CD4-positive, CD25-positive, alpha-beta regulatory T cell (primary cell): ENCODE measurements at regions not wholly inside any gene's neighbourhood (a gene's known extent, or its start where the extent isn't known, plus 50 kb on each side); places are given as distances from the start of the nearest gene placed in this dataset.
A peak's percentile ranks its signal among the peaks of the same experiment; 100 is the strongest.

Experiments
- ATAC-seq, 2 donors: fragments of 150-1000 bp; cut with Tn5 transposase; one replicate each; pipeline ENCODE4 v1.10.0; 2021; ENCODE audit warnings: low read depth in 2 of 2, moderate number of reproducible peaks in 2 of 2, moderate library complexity in 1 of 2
- DNase-seq, 3 donors: peaks; one replicate each; pipeline versions ENCODE4 v3.0.0 to v3.0.0-alpha.2; 2012 to 2022; ENCODE audit warnings: mixed read lengths in 1 of 3
- H3K27ac ChIP-seq: one replicate; pipeline ENCODE4 v1.7.0; 2013; ENCODE audit warnings: mild to moderate bottlenecking, low read length; ENCODE audit not compliant: insufficient read depth, poor library complexity, severe bottlenecking
- H3K27me3 ChIP-seq: one replicate; pipeline ENCODE4 v1.7.0; 2013; ENCODE audit warnings: low read length; ENCODE audit not compliant: control insufficient read depth, insufficient read depth
- H3K36me3 ChIP-seq: one replicate; pipeline ENCODE4 v1.7.0; 2013; ENCODE audit warnings: mild to moderate bottlenecking, low read length, moderate library complexity; ENCODE audit not compliant: control insufficient read depth, insufficient read depth
- H3K4me1 ChIP-seq: 2 replicates; pipeline ENCODE4 v1.7.0; 2013; ENCODE audit warnings: mild to moderate bottlenecking, low read length; ENCODE audit not compliant: insufficient read depth, control insufficient read depth, poor library complexity, severe bottlenecking
- H3K4me3 ChIP-seq: one replicate; pipeline ENCODE4 v1.7.0; 2013; ENCODE audit warnings: low read depth, mild to moderate bottlenecking, low read length, moderate library complexity
- H3K9me3 ChIP-seq, 2 experiments: 1 replicate in 1 of 2; 2 replicates in 1 of 2; pipeline ENCODE4 v1.7.0; 2013; ENCODE audit warnings: low read length in 2 of 2, mild to moderate bottlenecking in 1 of 2, moderate library complexity in 1 of 2; ENCODE audit not compliant: control insufficient read depth in 2 of 2
- H3K27ac Mint-ChIP-seq, 3 donors: one replicate each; pipeline ENCODE4 v1.8.0; 2020 to 2022; ENCODE audit warnings: mild to moderate bottlenecking in 3 of 3, mixed read lengths in 3 of 3, moderate library complexity in 2 of 3
- H3K27me3 Mint-ChIP-seq: one replicate; pipeline ENCODE4 v1.8.0; 2022; ENCODE audit warnings: mild to moderate bottlenecking, mixed read lengths
- H3K36me3 Mint-ChIP-seq: one replicate; pipeline ENCODE4 v1.8.0; 2020; ENCODE audit warnings: mixed read lengths
- H3K4me1 Mint-ChIP-seq, 4 donors: one replicate each; pipeline ENCODE4 v1.8.0; 2020 to 2022; ENCODE audit warnings: mixed read lengths in 4 of 4, mild to moderate bottlenecking in 1 of 4
- H3K4me3 Mint-ChIP-seq, 4 donors: one replicate each; pipeline ENCODE4 v1.8.0; 2020 to 2022; ENCODE audit warnings: mild to moderate bottlenecking in 4 of 4, mixed read lengths in 4 of 4, moderate library complexity in 3 of 4
- H3K9me3 Mint-ChIP-seq, 7 donors: one replicate each; pipeline ENCODE4 v1.8.0; 2020 to 2022; ENCODE audit warnings: mixed read lengths in 7 of 7, mild to moderate bottlenecking in 3 of 7, moderate library complexity in 2 of 7

GRCh38 chr7:1368682-1369571, 90.3 kb downstream of the MICALL2 start:
- ATAC-seq, result peak in 1 of 2 donors; percentile 30

GRCh38 chr7:1369916-1370657, 89.2 kb downstream of the MICALL2 start:
- no peak for ATAC-seq
- Mint-ChIP-seq H3K9me3 (peaks cover 0 to 8% (median 0%) of the 10 kb centered on the region in 7 donors), H3K27ac (peak overlapping the region in 1 of 3 donors; percentile 53), H3K4me3 (no peak overlapping the region), H3K36me3 (no peaks in the 10 kb centered on the region), H3K4me1 (peaks cover 0 to 5% (median 0%) of the 10 kb centered on the region in 4 donors), H3K27me3 (peaks cover 28% of the 10 kb centered on the region)
- no peaks in the 10 kb centered on the region for H3K36me3 ChIP-seq
- no peak overlapping the region for H3K4me3 ChIP-seq
- no peak overlapping the region for H3K27ac ChIP-seq
- no peaks in the 10 kb centered on the region for H3K27me3 ChIP-seq
- H3K9me3 ChIP-seq, result no peaks in the 10 kb centered on the region
- no peak for DNase-seq
- H3K4me1 ChIP-seq, result no peaks in the 10 kb centered on the region

More at GRCh38 chr7:1368682-1369571, 90.3 kb downstream of the MICALL2 start:
- peaks cover 0 to 5% (median 0%) of the 10 kb centered on the region in 4 donors for H3K4me1 Mint-ChIP-seq
- peaks cover 0 to 10% (median 0%) of the 10 kb centered on the region in 7 donors for H3K9me3 Mint-ChIP-seq
- no peaks in the 10 kb centered on the region for H3K9me3 ChIP-seq
- no peaks in the 10 kb centered on the region for H3K4me1 ChIP-seq
- H3K36me3 ChIP-seq, result no peaks in the 10 kb centered on the region
- no peaks in the 10 kb centered on the region for H3K36me3 Mint-ChIP-seq
- peak in 1 of 3 donors; percentile 23 for DNase-seq
- no peaks in the 10 kb centered on the region for H3K27me3 ChIP-seq
- peaks cover 28% of the 10 kb centered on the region for H3K27me3 Mint-ChIP-seq
- no peak overlapping the region for H3K4me3 ChIP-seq
- H3K4me3 Mint-ChIP-seq, result no peak overlapping the region
- no peak overlapping the region for H3K27ac Mint-ChIP-seq
- H3K27ac ChIP-seq, result no peak overlapping the region

- no peaks in the 10 kb centered on the region for H3K36me3 Mint-ChIP-seq
- H3K27ac ChIP-seq, result no peak overlapping the region
- H3K27ac Mint-ChIP-seq, result no peak overlapping the region
- H3K27me3 Mint-ChIP-seq, result peaks cover 23% of the 10 kb centered on the region
- ATAC-seq (no peak), DNase-seq (no peak)
- no peak overlapping the region for H3K4me3 ChIP-seq
- H3K4me3 Mint-ChIP-seq, result no peak overlapping the region
- H3K27me3 ChIP-seq, result no peaks in the 10 kb centered on the region
- H3K4me1 Mint-ChIP-seq, result peaks cover 0 to 5% (median 0%) of the 10 kb centered on the region in 4 donors
- no peaks in the 10 kb centered on the region for H3K4me1 ChIP-seq
- H3K9me3 ChIP-seq, result no peaks in the 10 kb centered on the region
- H3K9me3 Mint-ChIP-seq, result peaks cover 0 to 4% (median 0%) of the 10 kb centered on the region in 7 donors
- no peaks in the 10 kb centered on the region for H3K36me3 ChIP-seq
These were observed 88.5 kb downstream of the MICALL2 start for GRCh38 chr7:1370738-1371137.

GRCh38 chr7:1372063-1372462, 87.2 kb downstream of the MICALL2 start:
- Histone ChIP-seq H3K27me3 (no peaks in the 10 kb centered on the region), H3K9me3 (no peaks in the 10 kb centered on the region), H3K36me3 (no peaks in the 10 kb centered on the region), H3K4me1 (no peaks in the 10 kb centered on the region), H3K4me3 (no peak overlapping the region), H3K27ac (no peak overlapping the region)
- no peak overlapping the region for H3K27ac Mint-ChIP-seq
- no peaks in the 10 kb centered on the region for H3K36me3 Mint-ChIP-seq
- DNase-seq (no peak), ATAC-seq (no peak)
- H3K27me3 Mint-ChIP-seq, result peaks cover 20% of the 10 kb centered on the region
- H3K4me1 Mint-ChIP-seq, result peaks cover 0 to 5% (median 0%) of the 10 kb centered on the region in 4 donors
- H3K4me3 Mint-ChIP-seq, result no peak overlapping the region
- H3K9me3 Mint-ChIP-seq, result no peaks in the 10 kb centered on the region

GRCh38 chr7:1372671-1373379, 86.4 kb downstream of the MICALL2 start:
- Mint-ChIP-seq H3K27me3 (peaks cover 13% of the 10 kb centered on the region), H3K4me1 (peaks cover 0 to under 1% (median 0%) of the 10 kb centered on the region in 4 donors), H3K27ac (no peak overlapping the region), H3K4me3 (no peak overlapping the region), H3K36me3 (no peaks in the 10 kb centered on the region), H3K9me3 (no peaks in the 10 kb centered on the region)
- Histone ChIP-seq H3K4me1 (no peaks in the 10 kb centered on the region), H3K36me3 (no peaks in the 10 kb centered on the region), H3K9me3 (no peaks in the 10 kb centered on the region), H3K4me3 (no peak overlapping the region), H3K27me3 (no peaks in the 10 kb centered on the region), H3K27ac (no peak overlapping the region)
- DNase-seq (no peak), ATAC-seq (no peak)

- Histone ChIP-seq H3K4me3 (no peak overlapping the region), H3K4me1 (no peaks in the 10 kb centered on the region), H3K36me3 (no peaks in the 10 kb centered on the region), H3K27ac (no peak overlapping the region), H3K27me3 (no peaks in the 10 kb centered on the region), H3K9me3 (no peaks in the 10 kb centered on the region)
- peaks cover 0 to 2% (median 0%) of the 10 kb centered on the region in 7 donors for H3K9me3 Mint-ChIP-seq
- DNase-seq (no peak), ATAC-seq (no peak)
- no peaks in the 10 kb centered on the region for H3K4me1 Mint-ChIP-seq
- H3K27ac Mint-ChIP-seq, result no peak overlapping the region
- H3K4me3 Mint-ChIP-seq, result no peak overlapping the region
- no peaks in the 10 kb centered on the region for H3K36me3 Mint-ChIP-seq
- peaks cover 13% of the 10 kb centered on the region for H3K27me3 Mint-ChIP-seq
These were observed 82.0 kb downstream of the MICALL2 start for GRCh38 chr7:1377111-1377909.
